ENCODE measurements at regions not wholly inside any gene's neighbourhood (a gene's known extent, or its start where the extent isn't known, plus 50 kb on each side); places are given as distances from the start of the nearest gene placed in this dataset.

GRCh38 chr1:98399218-98399617 is 262.3 kb upstream of the SNX7 start:
- Histone ChIP-seq H3K4me1 (ENCODE audit: insufficient read depth, low read length) (no peaks in the 10 kb centered on the region), H3K36me3 (ENCODE audit: low read depth, low read length) (no peaks in the 10 kb centered on the region), H3K9ac (ENCODE audit: low read length) (no peak overlapping the region), H3K27me3 (ENCODE audit: low read length) (no peaks in the 10 kb centered on the region), H3K79me2 (ENCODE audit: low read length) (no peaks in the 10 kb centered on the region), H4K20me1 (ENCODE audit: low read length) (no peaks in the 10 kb centered on the region), H3K27ac (ENCODE audit: low read length) (no peak overlapping the region), H3K4me3 (ENCODE audit: low read length) (no peak overlapping the region), H3K9me3 (ENCODE audit: low read length) (no peaks in the 10 kb centered on the region), H3K9me2 (replicated peaks; ENCODE audit: low read length) (no peaks in the 10 kb centered on the region), H3K4me2 (ENCODE audit: low read length) (no peak overlapping the region), H2AFZ (ENCODE audit: low read length) (no peak overlapping the region), H3F3A (ENCODE audit: low read length, unreplicated experiment) (no peaks in the 10 kb centered on the region)
- DNase-seq = no peak
- CTCF ChIA-PET = no interaction called here
- BruUV-seq (replicated peaks) = no TSS peak
- TF ChIP-seq EZH2 (IDR thresholded peaks at IDR 0.05; ENCODE audit: low read length, unreplicated experiment) (no peak), EZH2phosphoT487 (IDR thresholded peaks at IDR 0.05; ENCODE audit: borderline replicate concordance, low read length) (no peak)
- TF ChIP-seq, protein P1, sequence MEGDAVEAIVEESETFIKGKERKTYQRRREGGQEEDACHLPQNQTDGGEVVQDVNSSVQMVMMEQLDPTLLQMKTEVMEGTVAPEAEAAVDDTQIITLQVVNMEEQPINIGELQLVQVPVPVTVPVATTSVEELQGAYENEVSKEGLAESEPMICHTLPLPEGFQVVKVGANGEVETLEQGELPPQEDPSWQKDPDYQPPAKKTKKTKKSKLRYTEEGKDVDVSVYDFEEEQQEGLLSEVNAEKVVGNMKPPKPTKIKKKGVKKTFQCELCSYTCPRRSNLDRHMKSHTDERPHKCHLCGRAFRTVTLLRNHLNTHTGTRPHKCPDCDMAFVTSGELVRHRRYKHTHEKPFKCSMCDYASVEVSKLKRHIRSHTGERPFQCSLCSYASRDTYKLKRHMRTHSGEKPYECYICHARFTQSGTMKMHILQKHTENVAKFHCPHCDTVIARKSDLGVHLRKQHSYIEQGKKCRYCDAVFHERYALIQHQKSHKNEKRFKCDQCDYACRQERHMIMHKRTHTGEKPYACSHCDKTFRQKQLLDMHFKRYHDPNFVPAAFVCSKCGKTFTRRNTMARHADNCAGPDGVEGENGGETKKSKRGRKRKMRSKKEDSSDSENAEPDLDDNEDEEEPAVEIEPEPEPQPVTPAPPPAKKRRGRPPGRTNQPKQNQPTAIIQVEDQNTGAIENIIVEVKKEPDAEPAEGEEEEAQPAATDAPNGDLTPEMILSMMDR (conservative IDR thresholded peaks at IDR 0.05; ENCODE audit: low read depth, low read length) = no peak
- no peak for ATAC-seq
- POLR2A ChIA-PET (ENCODE audit: unreplicated experiment) = no interaction called here
- intact Hi-C loops (cut with micrococcal nuclease) = no loop called here

DNA sequence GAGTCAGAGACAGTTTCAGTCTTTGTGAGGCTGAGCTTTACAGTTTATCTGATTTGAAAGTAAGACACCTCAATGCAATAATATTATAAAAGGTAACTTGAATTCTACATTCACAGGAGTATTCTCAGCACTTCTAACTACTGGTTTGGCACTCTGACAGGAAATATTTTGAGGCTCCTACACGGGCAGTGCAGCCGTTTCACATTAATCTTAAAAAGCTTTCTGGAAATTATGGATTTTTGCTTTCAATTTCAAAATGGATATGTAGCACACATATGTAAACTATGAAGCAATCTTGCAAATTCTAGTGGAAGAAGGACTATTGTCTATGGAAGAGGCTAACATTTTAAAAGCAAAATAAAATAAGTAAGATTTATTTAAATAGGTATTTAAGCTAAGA is 262.9 kb upstream of the SNX7 start:
- H3K9me2 ChIP-seq (replicated peaks; ENCODE audit: low read length) = no peaks in the 10 kb centered on the region
- no peaks in the 10 kb centered on the region for H3K36me3 ChIP-seq (ENCODE audit: low read depth, low read length)
- H3K9ac ChIP-seq (ENCODE audit: low read length) = no peak overlapping the region
- CTCF ChIA-PET = no interaction called here
- no peak overlapping the region for H2AFZ ChIP-seq (ENCODE audit: low read length)
- BruUV-seq (replicated peaks) = no TSS peak
- H3K4me1 ChIP-seq (ENCODE audit: insufficient read depth, low read length) = no peaks in the 10 kb centered on the region
- intact Hi-C loops (cut with micrococcal nuclease) = no loop called here
- H3K79me2 ChIP-seq (ENCODE audit: low read length) = no peaks in the 10 kb centered on the region
- no peaks in the 10 kb centered on the region for H3K9me3 ChIP-seq (ENCODE audit: low read length)
- no peak overlapping the region for H3K4me3 ChIP-seq (ENCODE audit: low read length)
- TF ChIP-seq EZH2phosphoT487 (IDR thresholded peaks at IDR 0.05; ENCODE audit: borderline replicate concordance, low read length) (no peak), EZH2 (IDR thresholded peaks at IDR 0.05; ENCODE audit: low read length, unreplicated experiment) (no peak)
- TF ChIP-seq, protein P1 (conservative IDR thresholded peaks at IDR 0.05; ENCODE audit: low read depth, low read length) = no peak
- no peak for DNase-seq
- H3F3A ChIP-seq (ENCODE audit: low read length, unreplicated experiment) = no peaks in the 10 kb centered on the region
- POLR2A ChIA-PET (ENCODE audit: unreplicated experiment) = interaction anchor here (0.6 kb wide), 1 partner anchor 939 kb away, joined by 3 read pairs; no protein-coding TSS in a partner anchor
- H3K4me2 ChIP-seq (ENCODE audit: low read length) = no peak overlapping the region
- H3K27me3 ChIP-seq (ENCODE audit: low read length) = no peaks in the 10 kb centered on the region
- H3K27ac ChIP-seq (ENCODE audit: low read length) = no peak overlapping the region
- no peak for ATAC-seq
- H4K20me1 ChIP-seq (ENCODE audit: low read length) = no peaks in the 10 kb centered on the region

DNA sequence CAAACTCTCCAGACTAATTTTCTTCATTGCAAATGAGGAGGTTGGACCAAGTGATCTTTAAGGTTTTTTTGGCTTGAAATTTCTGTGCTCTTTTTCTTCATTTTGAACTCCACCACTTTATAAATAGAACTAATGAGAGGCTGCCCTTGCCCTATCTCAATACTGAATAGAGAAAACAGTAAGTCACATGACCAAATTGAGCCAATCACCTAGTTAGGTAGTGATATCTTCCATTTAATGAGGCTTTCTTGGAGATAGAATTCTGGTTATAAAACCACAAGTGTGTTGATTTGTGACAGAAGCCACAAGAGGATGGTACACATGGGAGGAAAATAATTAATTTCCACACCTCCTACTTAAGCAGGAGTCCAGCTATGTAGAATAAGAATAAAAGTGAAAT is 263.4 kb upstream of the SNX7 start:
- Histone ChIP-seq H2AFZ (ENCODE audit: low read length) (0 out of 2 replicates have a peak overlapping the region, but pooled peaks have one; percentile 18), H3K79me2 (ENCODE audit: low read length) (no peaks in the 10 kb centered on the region), H3K27me3 (ENCODE audit: low read length) (no peaks in the 10 kb centered on the region), H3K4me1 (ENCODE audit: insufficient read depth, low read length) (no peaks in the 10 kb centered on the region), H3K9me3 (ENCODE audit: low read length) (no peaks in the 10 kb centered on the region), H3F3A (ENCODE audit: low read length, unreplicated experiment) (no peaks in the 10 kb centered on the region), H3K4me3 (ENCODE audit: low read length) (no peak overlapping the region), H3K9ac (ENCODE audit: low read length) (no peak overlapping the region), H3K27ac (ENCODE audit: low read length) (no peak overlapping the region), H3K9me2 (replicated peaks; ENCODE audit: low read length) (no peaks in the 10 kb centered on the region), H4K20me1 (ENCODE audit: low read length) (no peaks in the 10 kb centered on the region), H3K36me3 (ENCODE audit: low read depth, low read length) (no peaks in the 10 kb centered on the region), H3K4me2 (ENCODE audit: low read length) (no peak overlapping the region)
- DNase-seq (no peak), ATAC-seq (no peak)
- intact Hi-C loops (cut with micrococcal nuclease) = no loop called here
- CTCF ChIA-PET = no interaction called here
- no TSS peak for BruUV-seq (replicated peaks)
- POLR2A ChIA-PET (ENCODE audit: unreplicated experiment) = no interaction called here
- TF ChIP-seq, protein P1 (conservative IDR thresholded peaks at IDR 0.05; ENCODE audit: low read depth, low read length) = no peak
- no peak for TF ChIP-seq EZH2 (IDR thresholded peaks at IDR 0.05; ENCODE audit: low read length, unreplicated experiment)
- no peak for TF ChIP-seq EZH2phosphoT487 (IDR thresholded peaks at IDR 0.05; ENCODE audit: borderline replicate concordance, low read length)
